HTR-8/SVneo (cell line): ENCODE measurements at regions not wholly inside any gene's neighbourhood (a gene's known extent, or its start where the extent isn't known, plus 50 kb on each side); places are given as distances from the start of the nearest gene placed in this dataset.
A peak's percentile ranks its signal among the peaks of the same experiment; 100 is the strongest.

Source experiments
- DNase-seq: peaks from one replicate; pipeline ENCODE4 v3.0.0; 2011; ENCODE audit warnings: low spot score, mixed read lengths; ENCODE audit not compliant: insufficient read length
- FAIRE-seq: peaks from 2 replicates; lab custom pipeline; 2011; peaks lifted over from hg19 to GRCh38; lab: Jason Lieb, UNC

DNA sequence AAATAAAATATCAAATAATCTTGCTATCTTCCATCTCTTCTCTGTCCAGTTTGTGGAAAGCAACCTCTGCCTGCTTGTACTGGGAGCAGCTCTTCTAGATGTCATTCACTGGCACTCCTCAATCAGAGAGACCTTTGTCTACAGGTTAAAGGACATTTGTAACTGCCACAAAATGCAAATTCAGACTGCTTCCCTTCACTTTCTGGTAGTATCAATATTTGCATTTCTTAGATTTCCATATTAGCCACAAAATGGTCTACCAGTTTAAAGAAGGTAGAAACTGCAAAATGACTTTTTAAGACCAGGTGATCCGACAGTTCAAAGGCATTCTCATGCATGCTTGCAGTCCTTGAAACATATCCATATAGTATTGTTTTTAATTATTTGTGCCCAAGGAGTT is 51.7 kb upstream of the RCN1 start:
- FAIRE-seq (no peak), DNase-seq (no peak)

- DNase-seq = no peak
- FAIRE-seq = no peak
These were observed 56.2 kb upstream of the RCN1 start for GRCh38 chr11:32034680-32035079.

- peak; percentile 74 for FAIRE-seq
- DNase-seq = peak; percentile 4
These were observed 56.7 kb upstream of the RCN1 start for GRCh38 chr11:32034149-32034548.

DNA sequence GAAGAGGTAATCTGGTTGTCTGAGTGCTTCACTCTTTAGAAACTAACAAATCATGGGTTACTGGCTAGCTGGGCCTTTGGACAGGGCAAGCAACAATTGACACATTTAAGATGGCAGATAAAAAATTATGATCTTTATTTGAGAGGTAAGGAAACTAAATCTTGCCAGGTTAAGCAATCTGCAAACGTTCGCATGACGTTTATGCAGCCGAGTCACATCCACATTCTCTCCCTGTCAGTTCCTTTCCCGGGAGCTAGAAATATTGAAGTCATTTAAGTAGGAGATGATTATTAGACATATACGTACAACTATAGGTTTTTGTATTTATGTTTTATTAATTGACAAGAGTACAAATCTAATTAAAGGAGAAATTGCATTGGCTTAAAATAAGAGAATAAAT is 57.4 kb upstream of the RCN1 start:
- FAIRE-seq (no peak), DNase-seq (no peak)

DNA sequence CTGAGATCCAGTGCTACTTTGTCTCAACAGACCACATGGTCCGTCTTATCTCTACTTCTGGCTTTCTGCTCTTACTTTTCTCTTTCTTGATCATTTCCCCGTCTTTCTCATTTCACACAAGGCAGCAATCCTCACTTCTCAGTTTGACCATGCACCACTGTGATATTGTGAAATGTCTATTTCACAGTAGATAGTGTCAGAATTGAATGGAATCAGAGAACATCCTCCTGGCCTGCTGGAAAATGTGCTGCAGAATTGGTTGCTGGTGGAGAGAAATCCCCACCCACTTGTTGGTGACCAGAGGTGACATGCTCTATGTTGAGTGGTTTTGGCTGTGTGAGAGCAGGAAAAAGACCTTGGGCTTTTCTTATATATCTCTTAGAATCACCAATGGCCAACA is 57.8 kb upstream of the RCN1 start:
- no peak for FAIRE-seq
- DNase-seq = no peak

GRCh38 chr11:32032478-32032877 is 58.4 kb upstream of the RCN1 start:
- FAIRE-seq (no peak), DNase-seq (no peak)

DNA sequence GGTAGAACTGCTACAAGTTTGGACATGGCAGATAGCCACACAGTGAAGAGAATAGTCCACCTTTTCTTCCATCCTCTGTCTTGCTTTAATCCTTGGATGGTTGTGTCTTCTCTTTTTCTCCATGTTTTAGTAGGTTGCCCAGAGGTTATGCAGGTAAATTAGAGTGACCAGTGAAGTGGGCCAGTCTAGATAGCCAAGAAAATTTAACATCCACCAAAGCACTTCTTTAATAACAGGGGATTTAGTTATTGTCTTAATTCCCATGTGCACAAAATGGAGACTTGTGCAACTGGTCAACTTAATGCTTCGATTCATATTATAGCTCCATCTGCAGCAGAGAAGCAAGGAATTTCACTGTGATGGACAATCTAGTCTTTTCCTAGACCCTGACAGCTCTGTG is 58.8 kb upstream of the RCN1 start:
- no peak for DNase-seq
- no peak for FAIRE-seq

GRCh38 chr11:32030875-32031503 is 59.9 kb upstream of the RCN1 start:
- DNase-seq (no peak), FAIRE-seq (no peak)

DNA sequence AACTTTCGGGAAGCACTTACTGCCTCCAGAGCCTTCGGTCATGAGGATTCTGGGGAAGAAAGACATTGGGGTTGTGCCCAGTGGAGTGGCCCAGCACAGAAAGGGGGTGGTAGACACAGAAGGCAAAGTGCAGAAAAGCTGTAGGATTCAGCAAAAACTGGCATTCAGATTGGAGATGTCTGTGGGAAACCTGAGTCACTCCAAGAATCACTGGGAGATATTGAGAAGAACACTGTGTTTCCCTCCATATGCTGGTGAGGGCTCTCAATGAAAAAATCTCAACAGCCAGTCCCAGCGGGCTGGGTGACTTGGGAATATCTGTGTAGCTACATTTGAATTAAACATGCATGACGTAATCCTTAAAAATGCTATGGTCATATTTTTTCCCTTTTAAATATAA is 61.2 kb upstream of the RCN1 start:
- FAIRE-seq = no peak
- no peak for DNase-seq

- FAIRE-seq (no peak), DNase-seq (no peak)
These were observed 62.7 kb upstream of the RCN1 start for GRCh38 chr11:32028201-32028600.

DNA sequence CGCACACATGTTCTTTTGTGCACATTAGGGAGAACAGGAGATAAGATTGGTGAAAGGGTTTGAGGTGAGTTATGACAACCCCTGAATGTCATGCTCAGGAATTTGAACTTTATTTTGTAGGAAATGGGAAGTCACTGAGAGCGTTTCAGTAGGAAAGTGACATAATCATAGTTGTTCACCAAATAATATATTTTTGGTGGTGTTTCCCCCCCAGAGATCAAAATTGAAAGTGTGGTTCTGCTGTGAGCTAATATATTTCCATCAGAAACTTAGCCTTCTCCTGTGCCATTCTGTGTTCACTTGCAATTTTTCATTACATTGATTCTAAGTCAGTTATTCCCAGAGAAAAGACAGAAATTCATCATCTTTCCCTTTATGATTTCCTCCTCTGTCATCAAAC is 64.1 kb upstream of the RCN1 start:
- DNase-seq (no peak), FAIRE-seq (no peak)

DNA sequence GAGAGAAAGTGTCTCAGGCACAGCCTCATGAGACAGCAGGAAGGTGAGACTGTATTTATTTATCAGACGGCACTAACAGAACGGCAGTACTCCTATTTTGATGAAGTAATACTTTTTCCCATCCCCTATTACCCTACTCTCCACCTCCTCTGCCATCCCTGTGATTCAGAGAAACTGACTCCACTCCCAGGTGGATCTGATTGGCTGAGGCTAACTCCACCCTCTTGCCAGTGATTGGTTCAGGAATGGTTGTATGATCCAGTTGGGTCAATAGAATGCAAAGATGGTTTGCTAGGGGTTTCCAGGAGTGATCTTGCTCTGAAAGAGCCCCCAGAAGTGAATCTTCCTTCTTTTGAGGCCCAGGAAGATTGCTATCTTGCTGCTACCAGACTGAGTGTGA is 65.9 kb upstream of the RCN1 start:
- DNase-seq (no peak), FAIRE-seq (no peak)

GRCh38 chr11:32023370-32024305 is 67.2 kb upstream of the RCN1 start:
- FAIRE-seq = no peak
- DNase-seq = no peak

DNA sequence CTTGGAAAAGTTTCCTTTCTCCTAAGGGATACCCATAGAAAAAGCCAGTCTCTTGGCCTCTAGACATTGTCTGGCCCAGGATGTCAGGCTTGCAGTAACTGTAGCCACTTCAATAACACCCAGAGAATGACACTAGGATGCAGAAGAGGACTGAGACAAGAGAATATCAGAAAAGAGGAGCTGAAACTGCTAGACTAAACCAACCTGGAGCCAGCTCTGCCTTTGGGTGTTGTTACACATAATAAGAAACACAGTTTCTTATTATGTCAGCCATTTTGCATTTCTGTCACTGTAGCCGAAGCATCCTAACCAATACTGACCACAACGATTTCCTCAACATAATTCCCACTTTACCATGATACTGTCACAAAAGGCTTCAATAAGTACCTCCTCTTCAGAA is 72.2 kb upstream of the RCN1 start:
- FAIRE-seq (no peak), DNase-seq (no peak)

DNA sequence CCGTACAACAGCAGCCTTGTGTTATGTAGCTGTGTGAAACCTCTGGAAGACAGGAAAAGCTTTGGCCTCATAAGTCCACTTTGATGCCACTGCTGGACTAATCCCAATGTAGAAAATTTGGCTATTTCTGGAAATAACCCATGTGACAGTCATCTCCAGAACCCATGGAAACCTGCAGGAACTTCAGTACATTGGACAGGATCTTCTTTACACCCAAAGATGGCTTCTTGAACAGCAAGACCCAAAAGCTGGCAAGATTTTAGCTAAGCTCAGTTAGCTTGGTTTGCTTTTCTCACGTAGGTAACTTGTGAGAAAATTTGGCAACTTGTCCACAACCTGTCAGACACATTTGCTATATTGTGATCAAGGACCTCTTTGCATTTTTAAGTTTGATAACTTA is 74.8 kb upstream of the RCN1 start:
- FAIRE-seq = no peak

GRCh38 chr11:32015427-32015826 is 75.4 kb upstream of the RCN1 start:
- FAIRE-seq (no peak), DNase-seq (no peak)

More for the DNA sequence above, 74.8 kb upstream of the RCN1 start:
- DNase-seq = no peak

- no peak for DNase-seq
- no peak for FAIRE-seq
These were observed 77.3 kb upstream of the RCN1 start for GRCh38 chr11:32013603-32014002.

DNA sequence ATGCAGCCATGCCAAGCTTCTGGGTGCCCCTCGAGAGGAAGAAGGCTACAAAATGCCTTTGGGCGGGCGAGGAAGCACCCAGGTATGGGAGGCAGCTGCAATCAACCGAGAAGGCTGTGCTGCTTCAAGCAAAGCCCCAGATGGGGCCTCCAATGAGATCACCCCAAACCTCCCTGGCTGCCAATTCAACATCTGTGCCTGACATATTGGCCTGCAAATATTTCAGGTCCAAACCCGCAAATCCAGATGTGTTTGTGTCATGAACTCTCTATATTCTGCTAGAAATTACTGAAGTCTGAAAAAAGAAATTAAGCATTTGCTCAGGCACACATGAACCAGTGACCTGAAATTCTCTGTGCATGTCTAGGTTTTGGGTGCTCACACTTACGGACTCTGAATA is 78.8 kb upstream of the RCN1 start:
- FAIRE-seq (no peak), DNase-seq (no peak)

DNA sequence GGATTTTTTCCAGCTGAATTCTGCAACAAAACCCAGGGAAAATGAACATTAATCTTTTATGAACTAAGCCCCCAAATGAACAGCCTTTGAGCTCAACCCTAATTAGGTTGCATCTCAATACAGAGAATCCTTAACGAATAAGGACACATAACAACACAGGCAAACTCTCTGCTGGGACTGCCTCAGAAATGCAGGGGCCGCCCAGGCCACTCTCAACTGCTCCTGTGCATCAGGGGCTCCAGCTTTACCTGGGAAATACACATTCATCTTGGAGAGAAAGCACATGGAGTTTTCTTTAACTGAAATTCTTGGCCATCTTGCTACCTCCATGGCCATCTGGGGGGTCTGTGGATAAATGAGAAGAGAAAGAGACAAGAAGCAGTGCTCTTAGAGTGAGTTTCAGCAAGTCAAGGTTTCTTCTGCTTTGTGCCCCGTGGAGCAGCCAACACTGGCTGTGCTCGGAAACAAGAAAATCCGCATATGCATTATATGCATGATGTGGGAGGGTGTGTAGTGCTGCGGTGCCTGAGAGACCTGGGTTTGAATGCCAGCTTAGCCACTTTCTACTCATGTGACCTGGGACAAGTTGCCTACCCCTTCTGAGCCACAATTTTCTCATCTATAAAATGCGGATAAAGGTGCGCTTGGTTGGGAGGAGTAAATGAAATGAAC is 81.9 kb upstream of the RCN1 start:
- no peak for DNase-seq
- FAIRE-seq = no peak

- FAIRE-seq = no peak
- DNase-seq = peak; percentile 41
These were observed 84.0 kb upstream of the RCN1 start for GRCh38 chr11:32006799-32007388.
